Pancreas (tissue), 10 donors: ENCODE measurements at regions not wholly inside any gene's neighbourhood (a gene's known extent, or its start where the extent isn't known, plus 50 kb on each side); places are given as distances from the start of the nearest gene placed in this dataset.

Experiments
- ATAC-seq, 4 donors: fragments of 200-7000 bp; cut with Tn5 transposase; one replicate each; pipeline versions ENCODE4 v1.8.0 to v1.9.1; 2020; ENCODE audit warnings: mild to moderate bottlenecking in 4 of 4, moderate library complexity in 4 of 4
- DNase-seq, 6 donors: peaks; one replicate each; pipeline ENCODE4 v3.0.0-alpha.2; 2020
- FAIRE-seq: peaks from 2 replicates; lab custom pipeline; 2012; peaks lifted over from hg19 to GRCh38; lab: Jason Lieb, UNC
- H3K27ac ChIP-seq, 4 donors: fragments of 200-600 bp; sonication (generic); 1 replicate in 3 of 4; 2 replicates in 1 of 4; pipeline versions ENCODE4 v1.5.0 to v1.8.0; 2020
- H3K27me3 ChIP-seq, 4 donors: fragments of 200-600 bp; one replicate each; pipeline ENCODE4 v1.8.0; 2021
- H3K36me3 ChIP-seq, 3 donors: fragments of 200-600 bp; sonication (generic) in 1 of 3; one replicate each; pipeline versions ENCODE4 v1.5.0 to v1.8.0; 2020 to 2021
- H3K4me1 ChIP-seq, 3 donors: fragments of 200-600 bp; one replicate each; pipeline ENCODE4 v1.8.0; 2021
- H3K4me3 ChIP-seq, 4 donors: fragments of 200-600 bp; sonication (generic) in 2 of 4; one replicate each; pipeline versions ENCODE4 v1.5.0 to v1.8.0; 2020 to 2021
- H3K9me3 ChIP-seq, 4 donors: fragments of 200-600 bp; one replicate each; pipeline ENCODE4 v1.8.0; 2021
- CTCF ChIP-seq, 4 donors: fragments of 200-600 bp; sonication (generic) in 3 of 4; IDR thresholded peaks; one replicate each; pipeline versions ENCODE4 v1.5.0 to v1.8.0; 2021; ENCODE audit warnings: antibody characterized with exemption in 4 of 4
- WGBS, 2 donors: extraction: QIAGEN DNeasy Blood & Tissue Kit; methylation state at CpG; one replicate each; pipeline ENCODE4 v1.1.7; 2013; 5-methylcytosine and 5-hydroxymethylcytosine counted together
- intact Hi-C, 3 donors: fragments of 100-400 bp; cut with DNase I; formaldehyde crosslinking; loops; one replicate each; pipeline versions ENCODE4 v1.11.1 to v1.14.2; 2022
- donor health status: healthy with polysubstance abuse.
- donor health status: DM: no; HTN: no; CAD: no; lungs with moderate emphysema.
- donor health status: DM: no; HTN: no; CAD: no.
- donor health status: control.
- donor health status: control.
- donor health status: Bipolar disorder and iron deficiency.
- donor health status: DM: yes; HTN: yes; CAD: no.
- donor health status: DM: no; HTN: no; CAD: no.
- donor health status: DM: no; HTN: no; CAD: no.
- donor health status: DM: yes; HTN: yes; CAD: no.

DNA sequence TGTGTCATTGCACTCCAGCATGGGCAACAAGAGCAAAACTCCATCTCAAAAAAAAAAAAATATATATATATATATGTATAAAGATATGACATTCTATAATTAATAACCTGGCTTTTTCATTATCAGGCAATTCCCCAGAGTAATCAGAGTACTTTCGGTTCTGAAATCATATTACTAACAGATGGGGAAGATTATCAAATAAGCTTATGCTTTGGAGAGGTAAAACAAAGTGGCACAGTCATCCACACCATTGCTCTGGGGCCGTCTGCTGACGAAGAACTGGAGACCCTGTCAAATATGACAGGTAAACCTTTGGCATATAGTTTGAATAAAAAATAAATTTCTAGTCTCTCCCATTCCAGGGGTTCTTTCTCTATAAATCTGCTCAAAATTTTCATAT lies 58.5 kb upstream of the SH3GLB1 start:
- 70 to 76% methylated on average over 3 of the region's 3 CpGs for WGBS, 2 donors
- Histone ChIP-seq H3K4me3 (no peak overlapping the region), H3K27me3 (no peaks in the 10 kb centered on the region), H3K9me3 (no peaks in the 10 kb centered on the region), H3K36me3 (no peaks in the 10 kb centered on the region), H3K4me1 (no peaks in the 10 kb centered on the region), H3K27ac (no peak overlapping the region)
- no peak for TF ChIP-seq CTCF (IDR thresholded peaks at IDR 0.05)
- DNase-seq = no peak
- ATAC-seq = no peak
- intact Hi-C loops = no loop called here
- no peak for FAIRE-seq

DNA sequence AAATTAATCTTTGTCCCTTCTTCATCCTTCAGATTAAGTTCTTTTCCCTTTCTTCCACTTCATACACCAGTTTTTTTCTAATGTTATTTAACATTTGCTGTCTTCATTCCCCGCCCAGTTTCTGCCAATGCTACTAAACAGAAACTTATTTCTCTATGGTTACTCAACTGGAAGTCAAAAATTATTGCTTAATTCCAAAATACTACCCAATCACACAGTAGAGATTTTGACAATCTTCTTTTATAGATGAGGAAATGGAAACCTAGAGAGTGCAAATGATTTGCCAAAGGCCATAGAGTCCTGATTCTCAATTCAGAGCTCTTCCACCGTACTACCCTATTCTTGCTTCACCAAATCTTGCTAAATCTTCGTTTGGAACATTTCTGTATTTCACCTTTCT lies 58.1 kb upstream of the SH3GLB1 start:
- Histone ChIP-seq H3K4me1 (no peaks in the 10 kb centered on the region), H3K27ac (no peak overlapping the region), H3K9me3 (no peaks in the 10 kb centered on the region), H3K27me3 (no peaks in the 10 kb centered on the region), H3K36me3 (no peaks in the 10 kb centered on the region), H3K4me3 (no peak overlapping the region)
- WGBS, 2 donors = 63 to 81% methylated on average over 3 of the region's 3 CpGs
- FAIRE-seq = no peak
- intact Hi-C loops = no loop called here
- DNase-seq = no peak
- ATAC-seq = no peak
- TF ChIP-seq CTCF (IDR thresholded peaks at IDR 0.05) = no peak

DNA sequence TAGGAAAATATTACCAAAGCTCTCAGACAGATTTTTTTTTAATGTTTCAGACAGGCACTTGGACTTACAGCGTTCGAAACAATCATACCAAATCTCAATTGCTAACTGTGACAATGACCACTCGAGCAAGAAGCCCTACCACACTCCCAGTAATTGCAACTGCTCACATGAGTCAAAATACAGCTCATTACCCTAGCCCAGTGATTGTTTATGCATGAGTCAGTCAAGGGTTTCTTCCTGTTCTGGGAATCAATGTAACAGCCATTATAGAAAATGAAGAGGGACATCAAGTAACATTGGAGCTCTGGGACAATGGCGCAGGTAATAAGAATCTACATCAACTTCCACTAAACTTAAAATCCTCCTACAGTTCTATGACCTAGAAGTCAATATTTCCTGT lies 56.1 kb upstream of the SH3GLB1 start:
- Histone ChIP-seq H3K27ac (no peak overlapping the region), H3K4me1 (no peaks in the 10 kb centered on the region), H3K27me3 (no peaks in the 10 kb centered on the region), H3K4me3 (no peak overlapping the region), H3K9me3 (no peaks in the 10 kb centered on the region), H3K36me3 (no peaks in the 10 kb centered on the region)
- intact Hi-C loops = no loop called here
- ATAC-seq (peak in 1 of 4 donors; percentile 46), FAIRE-seq (no peak), DNase-seq (no peak)
- no peak for TF ChIP-seq CTCF (IDR thresholded peaks at IDR 0.05)
- WGBS, 2 donors = 80 to 83% methylated on average over 4 of the region's 4 CpGs

GRCh38 chr1:86649618-86650017 lies 54.8 kb upstream of the SH3GLB1 start:
- no peaks in the 10 kb centered on the region for H3K36me3 ChIP-seq
- H3K9me3 ChIP-seq = no peaks in the 10 kb centered on the region
- intact Hi-C loops = no loop called here
- no peak overlapping the region for H3K4me3 ChIP-seq
- no peak overlapping the region for H3K27ac ChIP-seq
- no peaks in the 10 kb centered on the region for H3K27me3 ChIP-seq
- WGBS, 2 donors = 88 to 89% methylated on average over 14 of the region's 14 CpGs
- TF ChIP-seq CTCF (IDR thresholded peaks at IDR 0.05) = no peak
- no peaks in the 10 kb centered on the region for H3K4me1 ChIP-seq
- DNase-seq (peak in 1 of 6 donors; percentile 8), ATAC-seq (no peak), FAIRE-seq (no peak)

GRCh38 chr1:86650065-86650464 lies 54.3 kb upstream of the SH3GLB1 start:
- ATAC-seq = no peak

More at GRCh38 chr1:86650065-86650464, 54.3 kb upstream of the SH3GLB1 start:
- Histone ChIP-seq H3K27ac (no peak overlapping the region), H3K4me1 (no peaks in the 10 kb centered on the region), H3K36me3 (no peaks in the 10 kb centered on the region), H3K4me3 (no peak overlapping the region), H3K27me3 (no peaks in the 10 kb centered on the region), H3K9me3 (no peaks in the 10 kb centered on the region)
- DNase-seq (no peak), FAIRE-seq (no peak)
- intact Hi-C loops = no loop called here
- TF ChIP-seq CTCF (IDR thresholded peaks at IDR 0.05) = no peak
- 56 to 59% methylated on average over 5 of the region's 5 CpGs for WGBS, 2 donors
